ENCODE measurements at regions not wholly inside any gene's neighbourhood (a gene's known extent, or its start where the extent isn't known, plus 50 kb on each side); places are given as distances from the start of the nearest gene placed in this dataset.

DNA sequence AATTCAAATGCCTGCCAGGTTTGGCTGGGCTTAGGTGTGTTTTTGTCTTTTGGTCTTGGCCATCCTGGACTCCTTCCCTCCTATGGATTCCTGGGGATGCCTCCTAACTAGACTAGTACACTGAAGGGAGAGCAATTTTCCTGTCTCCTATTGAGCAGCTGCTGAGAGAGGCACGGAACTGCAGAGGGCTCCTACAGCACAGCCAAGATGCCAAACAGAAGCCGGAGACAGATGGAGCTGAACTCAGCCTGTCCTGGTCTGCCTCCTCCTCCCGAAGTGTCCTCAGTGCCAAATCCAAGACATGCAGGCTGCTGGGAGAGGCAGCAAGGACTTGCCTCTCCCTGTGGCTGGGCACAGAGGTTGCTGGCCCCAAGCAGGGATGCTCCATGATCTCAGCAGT lies 256.6 kb upstream of the PROK2 start:
- intact Hi-C loops (cut with micrococcal nuclease) (no loop called here), dilution Hi-C loops (cut with HindIII; ENCODE audit: low sequenced_read_pairs, unreplicated experiment) (no loop called here), in situ Hi-C loops (cut with MboI; ENCODE audit: low sequenced_read_pairs) (no loop called here)
- H3K27me3 ChIP-seq (ENCODE audit: control insufficient read depth, insufficient read depth, low read length): peaks cover 8% of the 10 kb centered on the region
- H3K18ac ChIP-seq (ENCODE audit: low read depth, low read length): no peak overlapping the region
- no peak overlapping the region for H2AK5ac ChIP-seq (ENCODE audit: low read depth, low read length)
- ATAC-seq (ENCODE audit: low read depth): no peak
- no peak overlapping the region for H4K91ac ChIP-seq (ENCODE audit: insufficient read depth, low read depth, low read length)
- BruUV-seq (replicated peaks): no TSS peak
- no peaks in the 10 kb centered on the region for H3K79me1 ChIP-seq (ENCODE audit: low read depth in 1 of 2, low read length in 2 of 2)
- no peak overlapping the region for H3K9ac ChIP-seq (ENCODE audit: low read depth, low read length)
- 0% methylated on average over 2 of the region's 3 CpGs; no CpG with 5 or more reads in 1 of the 2 experiments for WGBS, 2 experiments (ENCODE audit: extremely low coverage in 2 of 2, insufficient read length in 1 of 2)
- H4K20me1 ChIP-seq (ENCODE audit: insufficient read depth, low read length): no peaks in the 10 kb centered on the region
- no peak overlapping the region for H4K5ac ChIP-seq (ENCODE audit: low read depth, low read length)
- H3K4me3 ChIP-seq (ENCODE audit: insufficient read depth, low read depth, low read length): no peak overlapping the region
- no peaks in the 10 kb centered on the region for H3K9me1 ChIP-seq (ENCODE audit: insufficient read depth, low read length)
- no peak overlapping the region for H3K14ac ChIP-seq (replicated peaks; ENCODE audit: low read depth, low read length)
- H4K8ac ChIP-seq (ENCODE audit: low read depth in 2 of 2, low read length in 2 of 2): no peak overlapping the region
- no peak overlapping the region for H3K56ac ChIP-seq (ENCODE audit: extremely low read depth, insufficient read depth, low read length)
- TF ChIP-seq MAFK (IDR thresholded peaks at IDR 0.05; ENCODE audit: low read depth, low read length): no peak
- TF ChIP-seq, protein P1, sequence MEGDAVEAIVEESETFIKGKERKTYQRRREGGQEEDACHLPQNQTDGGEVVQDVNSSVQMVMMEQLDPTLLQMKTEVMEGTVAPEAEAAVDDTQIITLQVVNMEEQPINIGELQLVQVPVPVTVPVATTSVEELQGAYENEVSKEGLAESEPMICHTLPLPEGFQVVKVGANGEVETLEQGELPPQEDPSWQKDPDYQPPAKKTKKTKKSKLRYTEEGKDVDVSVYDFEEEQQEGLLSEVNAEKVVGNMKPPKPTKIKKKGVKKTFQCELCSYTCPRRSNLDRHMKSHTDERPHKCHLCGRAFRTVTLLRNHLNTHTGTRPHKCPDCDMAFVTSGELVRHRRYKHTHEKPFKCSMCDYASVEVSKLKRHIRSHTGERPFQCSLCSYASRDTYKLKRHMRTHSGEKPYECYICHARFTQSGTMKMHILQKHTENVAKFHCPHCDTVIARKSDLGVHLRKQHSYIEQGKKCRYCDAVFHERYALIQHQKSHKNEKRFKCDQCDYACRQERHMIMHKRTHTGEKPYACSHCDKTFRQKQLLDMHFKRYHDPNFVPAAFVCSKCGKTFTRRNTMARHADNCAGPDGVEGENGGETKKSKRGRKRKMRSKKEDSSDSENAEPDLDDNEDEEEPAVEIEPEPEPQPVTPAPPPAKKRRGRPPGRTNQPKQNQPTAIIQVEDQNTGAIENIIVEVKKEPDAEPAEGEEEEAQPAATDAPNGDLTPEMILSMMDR (conservative IDR thresholded peaks at IDR 0.05; ENCODE audit: low read depth, low read length): no peak
- TF ChIP-seq MAZ (IDR thresholded peaks at IDR 0.05; ENCODE audit: borderline replicate concordance, low read depth, low read length): no peak
- no peak for TF ChIP-seq POLR2A (IDR thresholded peaks at IDR 0.05; ENCODE audit: low read depth, low read length)
- TF ChIP-seq BHLHE40 (IDR thresholded peaks at IDR 0.05; ENCODE audit: low read depth, low read length): no peak
- no peak for TF ChIP-seq MXI1 (IDR thresholded peaks at IDR 0.05; ENCODE audit: borderline replicate concordance, low read depth, low read length)
- TF ChIP-seq RCOR1 (IDR thresholded peaks at IDR 0.05; ENCODE audit: insufficient replicate concordance, low read length): no peak
- TF ChIP-seq, protein P2, sequence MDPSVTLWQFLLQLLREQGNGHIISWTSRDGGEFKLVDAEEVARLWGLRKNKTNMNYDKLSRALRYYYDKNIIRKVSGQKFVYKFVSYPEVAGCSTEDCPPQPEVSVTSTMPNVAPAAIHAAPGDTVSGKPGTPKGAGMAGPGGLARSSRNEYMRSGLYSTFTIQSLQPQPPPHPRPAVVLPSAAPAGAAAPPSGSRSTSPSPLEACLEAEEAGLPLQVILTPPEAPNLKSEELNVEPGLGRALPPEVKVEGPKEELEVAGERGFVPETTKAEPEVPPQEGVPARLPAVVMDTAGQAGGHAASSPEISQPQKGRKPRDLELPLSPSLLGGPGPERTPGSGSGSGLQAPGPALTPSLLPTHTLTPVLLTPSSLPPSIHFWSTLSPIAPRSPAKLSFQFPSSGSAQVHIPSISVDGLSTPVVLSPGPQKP (IDR thresholded peaks at IDR 0.05; ENCODE audit: borderline replicate concordance, low read depth, low read length): no peak
- TF ChIP-seq NFE2L2 (IDR thresholded peaks at IDR 0.05; ENCODE audit: low read depth, low read length): no peak
- TF ChIP-seq RFX5 (IDR thresholded peaks at IDR 0.05; ENCODE audit: low read depth, low read length): no peak
- H2BK15ac ChIP-seq (ENCODE audit: low read depth, low read length): no peak overlapping the region
- POLR2A ChIA-PET (ENCODE audit: unreplicated experiment): no interaction called here
- no peak for DNase-seq
- no peak overlapping the region for H2BK5ac ChIP-seq (ENCODE audit: low read depth, low read length, poor library complexity, severe bottlenecking)
- H2BK20ac ChIP-seq (ENCODE audit: low read depth, low read length): no peak overlapping the region
- H3K4ac ChIP-seq (ENCODE audit: low read depth, low read length): no peak overlapping the region
- H3K9me3 ChIP-seq (ENCODE audit: control insufficient read depth, insufficient read depth, low read length): no peaks in the 10 kb centered on the region
- H2AK9ac ChIP-seq (replicated peaks; ENCODE audit: low read depth, low read length, poor library complexity): no peak overlapping the region
- H2BK120ac ChIP-seq (ENCODE audit: low read depth, low read length): no peak overlapping the region
- H2AFZ ChIP-seq (replicated peaks; ENCODE audit: low read length, poor library complexity): no peak overlapping the region
- CTCF ChIA-PET: no interaction called here
- no peaks in the 10 kb centered on the region for H3K4me1 ChIP-seq (ENCODE audit: control insufficient read depth, insufficient read depth, low read length)
- H3K4me2 ChIP-seq (ENCODE audit: low read depth, low read length): no peak overlapping the region
- H3K27ac ChIP-seq (ENCODE audit: insufficient read depth, low read length): no peak overlapping the region
- no peak overlapping the region for H3K23ac ChIP-seq (ENCODE audit: low read depth, low read length)
- H3K36me3 ChIP-seq (ENCODE audit: control insufficient read depth, insufficient read depth, low read length): no peaks in the 10 kb centered on the region

Measured in IMR-90 (cell line).